Activated CD8-positive, alpha-beta memory T cell treated with anti-CD3 and anti-CD28 coated beads, Interleukin-2, amount 50 U/mL, for 4 hours (primary cell): ENCODE measurements at regions not wholly inside any gene's neighbourhood (a gene's known extent, or its start where the extent isn't known, plus 50 kb on each side); places are given as distances from the start of the nearest gene placed in this dataset.

ENCODE experiments used
- DNase-seq: peaks from one replicate; pipeline ENCODE4 v3.0.0-alpha.2; 2020

GRCh38 chr2:189372688-189373257 lies 68.5 kb upstream of the WDR75 start:
- DNase-seq = no peak

GRCh38 chr2:189374481-189374880 lies 66.8 kb upstream of the WDR75 start:
- no peak for DNase-seq

GRCh38 chr2:189375842-189376241 lies 65.4 kb upstream of the WDR75 start:
- DNase-seq = no peak

- no peak for DNase-seq
These were observed 62.0 kb upstream of the WDR75 start for GRCh38 chr2:189379287-189379630.

DNA sequence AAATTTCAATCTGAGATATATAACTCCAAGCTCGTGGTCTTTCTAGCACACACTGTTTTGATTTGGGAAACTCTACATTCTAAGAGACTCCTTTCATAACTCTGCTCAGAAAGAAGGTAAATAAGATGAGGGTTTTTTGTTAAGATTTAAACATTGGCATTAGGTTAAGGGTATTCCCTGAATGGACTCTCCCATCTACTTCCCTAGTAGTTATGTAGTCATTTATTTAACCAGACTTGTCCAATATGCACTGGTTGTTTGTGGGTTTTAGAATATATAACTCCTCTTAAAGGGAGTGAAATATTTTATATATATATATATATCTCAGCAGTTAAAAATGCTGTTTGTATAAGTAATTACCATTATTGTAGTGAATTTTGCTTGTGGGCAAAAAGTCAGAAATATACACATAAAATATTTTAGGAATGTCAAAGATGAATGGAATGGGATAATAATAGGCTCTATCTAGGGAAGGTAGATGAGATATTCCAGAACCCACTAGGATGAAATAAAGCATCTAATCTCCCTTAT lies 61.5 kb upstream of the WDR75 start:
- no peak for DNase-seq

DNA sequence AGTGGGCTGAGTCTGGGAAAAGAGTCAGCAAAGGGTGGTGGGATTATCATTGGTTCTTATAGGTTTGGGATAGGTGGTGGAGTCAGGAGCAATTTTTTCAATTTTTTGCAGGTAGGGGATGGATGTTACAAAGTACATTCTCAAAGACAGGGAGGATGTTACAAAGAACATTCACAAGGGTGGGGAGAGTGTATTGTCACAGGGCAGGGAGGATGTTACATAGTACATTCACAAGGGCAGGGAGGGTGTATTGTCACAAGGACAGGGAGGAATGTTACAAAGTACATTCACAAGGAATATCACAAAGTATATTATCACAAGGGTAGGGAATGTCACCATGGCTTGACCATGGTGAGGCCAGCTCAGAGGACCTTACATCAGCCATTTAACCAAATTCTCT lies 58.6 kb upstream of the WDR75 start:
- no peak for DNase-seq

DNA sequence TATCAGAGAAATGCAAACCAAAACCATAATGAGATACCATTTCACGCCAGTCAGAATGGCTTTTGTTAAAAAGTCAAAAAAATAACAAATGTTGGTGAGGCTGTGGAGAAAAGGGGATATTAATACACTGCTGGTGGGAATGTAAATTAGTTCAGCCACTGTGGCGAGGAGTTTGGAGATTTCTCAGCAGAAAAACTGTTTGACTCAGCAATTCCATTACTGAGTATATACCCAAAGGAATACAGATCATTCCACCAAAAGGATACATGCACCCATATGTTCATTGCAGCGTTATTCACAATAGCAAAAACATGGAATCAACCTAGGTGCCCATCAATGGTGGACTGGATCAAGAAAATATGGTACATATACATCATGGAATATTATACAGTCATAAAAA lies 54.5 kb upstream of the WDR75 start:
- no peak for DNase-seq

DNA sequence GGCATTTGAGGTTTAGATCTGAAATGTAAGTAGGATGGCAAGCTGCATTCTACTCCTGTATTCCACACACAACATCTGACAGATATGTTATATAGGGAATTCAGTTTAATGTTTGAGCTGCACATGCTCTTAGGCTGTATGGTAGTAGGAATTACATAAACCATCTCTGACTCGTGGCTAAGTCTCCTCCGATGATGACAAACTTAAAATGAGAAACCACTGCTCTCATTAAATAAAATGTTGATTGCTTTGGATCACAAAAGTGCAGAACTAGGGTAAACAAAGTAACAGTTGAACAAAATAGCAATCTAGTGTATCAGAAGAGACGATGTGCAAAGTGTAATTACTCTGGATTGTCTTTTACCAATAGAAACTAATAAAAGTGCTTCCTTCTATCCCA lies 50.1 kb upstream of the WDR75 start:
- no peak for DNase-seq
